ENCODE measurements at regions not wholly inside any gene's neighbourhood (a gene's known extent, or its start where the extent isn't known, plus 50 kb on each side); places are given as distances from the start of the nearest gene placed in this dataset.

DNA sequence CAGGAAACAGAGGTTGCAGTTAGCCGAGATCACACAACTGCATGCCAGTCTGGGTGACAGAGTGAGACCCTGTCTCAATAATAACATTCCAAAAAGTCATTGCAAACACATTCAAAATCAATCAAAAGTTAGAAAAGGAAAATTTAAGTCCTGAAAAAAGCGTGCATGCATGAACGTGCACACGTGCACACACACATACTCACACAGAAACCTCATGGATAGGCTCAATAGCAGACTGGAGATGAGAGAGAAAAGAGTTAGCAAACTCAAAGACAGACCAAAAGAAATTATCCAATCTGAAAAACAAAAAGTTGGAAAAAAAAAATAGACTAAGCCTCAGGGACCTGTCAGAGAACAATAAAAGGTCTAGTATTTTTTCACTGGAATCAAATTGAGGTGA, 1005.6 kb downstream of the TBC1D22A start:
- TF ChIP-seq CTCF (IDR thresholded peaks at IDR 0.05) = no peak
- no peak overlapping the region for H3K27ac ChIP-seq
- no peak for DNase-seq (ENCODE audit: low spot score)
- H3K4me3 ChIP-seq = no peak overlapping the region

DNA sequence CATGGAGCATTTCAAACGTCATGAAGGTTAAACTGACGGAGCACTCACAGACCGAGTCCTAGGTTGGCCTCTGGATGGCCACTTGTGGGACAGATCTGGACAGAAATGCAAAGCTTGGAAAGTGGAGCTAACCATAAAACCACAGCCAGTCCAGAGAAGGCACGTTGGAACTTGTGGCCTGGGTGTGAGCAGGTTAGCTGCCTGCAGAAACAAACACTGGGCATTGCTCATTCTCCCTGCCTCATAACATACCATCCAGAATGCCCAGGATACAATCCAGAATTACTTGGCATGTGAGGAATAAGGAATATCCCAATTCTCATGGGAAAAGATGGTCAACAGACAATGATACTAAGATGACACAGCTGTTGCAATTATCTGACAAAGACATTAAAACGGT, 1005.0 kb downstream of the TBC1D22A start:
- no peak for DNase-seq (ENCODE audit: low spot score)
- no peak for TF ChIP-seq CTCF (IDR thresholded peaks at IDR 0.05)
- Histone ChIP-seq H3K27ac (no peak overlapping the region), H3K4me3 (no peak overlapping the region)

- Histone ChIP-seq H3K27ac (no peak overlapping the region), H3K4me3 (no peak overlapping the region)
- no peak for DNase-seq (ENCODE audit: low spot score)
- TF ChIP-seq CTCF (IDR thresholded peaks at IDR 0.05) = no peak
These were observed 1003.3 kb downstream of the TBC1D22A start for GRCh38 chr22:47765757-47766156.

DNA sequence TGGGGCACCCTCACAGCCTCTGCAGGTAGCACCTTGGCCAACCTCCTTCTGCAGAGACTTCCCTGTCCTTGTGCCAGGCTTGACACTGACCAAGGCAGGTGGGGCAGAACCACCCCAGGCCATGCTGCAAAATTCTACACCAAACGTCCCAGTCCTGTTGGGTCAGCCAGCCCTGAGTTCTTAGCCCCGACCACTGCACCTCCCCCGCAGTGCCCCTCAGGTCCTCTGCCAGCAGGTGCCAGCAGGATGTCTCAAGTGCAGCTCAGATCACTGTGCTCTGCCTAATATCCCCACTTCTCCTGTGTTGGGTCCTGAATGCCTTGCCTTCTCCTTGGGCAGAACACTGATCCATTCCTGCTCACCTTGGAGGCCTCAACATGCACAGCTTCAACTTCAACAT, 999.7 kb downstream of the TBC1D22A start:
- no peak for DNase-seq (ENCODE audit: low spot score)
- Histone ChIP-seq H3K4me3 (no peak overlapping the region), H3K27ac (no peak overlapping the region)
- no peak for TF ChIP-seq CTCF (IDR thresholded peaks at IDR 0.05)

GRCh38 chr22:47759909-47760308, 997.5 kb downstream of the TBC1D22A start:
- TF ChIP-seq CTCF (IDR thresholded peaks at IDR 0.05) = no peak
- no peak overlapping the region for H3K4me3 ChIP-seq
- no peak for DNase-seq (ENCODE audit: low spot score)

GRCh38 chr22:47757741-47758140, 995.3 kb downstream of the TBC1D22A start:
- no peak overlapping the region for H3K27ac ChIP-seq
- TF ChIP-seq CTCF (IDR thresholded peaks at IDR 0.05) = no peak
- DNase-seq (ENCODE audit: low spot score) = no peak
- H3K4me3 ChIP-seq = no peak overlapping the region

More at GRCh38 chr22:47759909-47760308, 997.5 kb downstream of the TBC1D22A start:
- no peak overlapping the region for H3K27ac ChIP-seq

DNA sequence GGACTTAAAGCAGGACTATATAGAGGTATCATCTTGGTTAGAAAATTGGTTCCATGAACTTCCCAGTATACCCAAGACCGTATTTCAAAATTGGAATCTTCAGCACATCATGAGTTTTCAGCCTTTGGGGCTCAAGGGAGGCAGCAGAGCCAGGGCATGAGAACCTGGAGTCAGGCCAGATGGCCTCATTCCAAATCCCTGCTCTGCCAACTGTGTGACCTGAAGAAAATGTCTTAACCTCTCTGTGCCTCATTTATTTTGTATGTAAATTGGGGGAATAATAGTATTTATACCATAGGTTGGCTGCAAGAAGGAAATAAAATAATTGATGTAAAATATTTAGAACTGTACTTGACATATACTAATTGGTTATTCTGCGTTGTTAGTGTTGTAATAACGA, 987.6 kb downstream of the TBC1D22A start:
- H3K27ac ChIP-seq = no peak overlapping the region
- H3K4me3 ChIP-seq = no peak overlapping the region
- no peak for TF ChIP-seq CTCF (IDR thresholded peaks at IDR 0.05)
- no peak for DNase-seq (ENCODE audit: low spot score)
